Suprapubic skin (tissue), 3 donors: ENCODE measurements at regions not wholly inside any gene's neighbourhood (a gene's known extent, or its start where the extent isn't known, plus 50 kb on each side); places are given as distances from the start of the nearest gene placed in this dataset.

Experiments used
- CTCF ChIP-seq, 2 donors: fragments of 200-600 bp in 1 of 2; fragments of 450-650 bp in 1 of 2; sonication (generic) in 1 of 2; IDR thresholded peaks; one replicate each; pipeline ENCODE4 v1.5.1; 2016 to 2019; ENCODE audit warnings: antibody characterized with exemption in 2 of 2, mild to moderate bottlenecking in 1 of 2, moderate library complexity in 1 of 2
- EP300 ChIP-seq: sonication (generic); formaldehyde crosslinking; IDR thresholded peaks from one replicate; pipeline ENCODE4 v1.6.1; 2017; ENCODE audit warnings: antibody characterized with exemption
- POLR2A ChIP-seq, 2 donors: fragments of 450-650 bp; IDR thresholded peaks; one replicate each; pipeline ENCODE4 v1.6.1; 2017; ENCODE audit warnings: antibody characterized with exemption in 2 of 2, mild to moderate bottlenecking in 2 of 2, moderate library complexity in 2 of 2

DNA sequence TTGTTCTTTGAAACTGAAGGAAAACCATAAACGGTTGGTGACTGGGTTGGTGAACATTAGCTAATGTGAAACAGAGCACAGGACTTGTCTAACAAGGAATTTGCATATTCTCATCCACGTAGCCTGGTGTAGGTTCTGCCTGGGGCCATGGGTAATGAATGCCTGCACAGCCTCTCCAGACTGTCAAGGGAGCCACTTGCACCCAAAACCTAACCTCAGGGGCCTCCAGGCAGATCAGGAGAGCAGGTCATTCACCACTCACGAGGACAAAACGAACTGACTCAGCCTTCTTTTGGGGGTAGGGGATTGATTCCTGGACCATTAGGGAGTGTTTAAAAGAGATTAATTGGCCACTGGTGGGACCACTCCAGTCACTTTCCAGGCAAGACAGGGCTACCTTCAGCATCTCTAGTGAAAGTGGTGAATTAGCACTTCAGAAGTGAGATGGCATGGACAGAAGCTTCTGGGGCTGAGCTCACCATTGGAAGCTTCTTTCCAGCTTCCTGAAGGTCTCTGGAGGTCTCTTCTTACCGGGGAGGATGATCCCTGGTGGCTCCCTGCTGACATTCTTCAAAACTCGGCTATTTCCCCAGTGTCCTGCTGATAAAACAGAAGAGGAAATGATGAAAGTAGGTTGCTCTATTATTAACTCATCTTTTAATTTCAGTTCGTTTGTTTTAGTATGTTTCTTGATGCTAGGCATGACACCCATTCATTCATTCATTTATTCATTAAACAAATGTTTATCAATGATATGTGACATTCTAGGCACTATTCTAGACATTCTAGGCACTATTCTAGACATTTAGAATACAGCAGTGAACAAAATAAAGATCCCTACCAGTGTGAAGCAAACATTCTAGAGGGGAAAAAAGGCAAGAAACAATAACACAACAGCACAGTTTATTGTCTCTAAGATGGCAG is 104.5 kb upstream of the LNX1 start:
- no peak for TF ChIP-seq CTCF (IDR thresholded peaks at IDR 0.05)
- TF ChIP-seq POLR2A (IDR thresholded peaks at IDR 0.05) = no peak
- TF ChIP-seq EP300 = no peak
